Keratinocyte (primary cell): ENCODE measurements at regions not wholly inside any gene's neighbourhood (a gene's known extent, or its start where the extent isn't known, plus 50 kb on each side); places are given as distances from the start of the nearest gene placed in this dataset.

Source experiments
- DNase-seq: peaks from one replicate; pipeline ENCODE4 v3.0.0-alpha.2; 2011; ENCODE audit warnings: low read depth, missing footprints, low spot score
- FAIRE-seq: peaks from 2 replicates; lab custom pipeline; 2011; peaks lifted over from hg19 to GRCh38; lab: Jason Lieb, UNC
- H2AFZ ChIP-seq: 2 replicates; pipeline ENCODE4 v1.6.0; 2012; ENCODE audit warnings: low read length, control low read depth, inconsistent platforms; ENCODE audit not compliant: control insufficient read depth
- H3K27ac ChIP-seq: 2 replicates; pipeline ENCODE4 v1.5.1; 2011; ENCODE audit warnings: low read length; ENCODE audit not compliant: control insufficient read depth, insufficient read depth
- H3K27me3 ChIP-seq: 3 replicates; pipeline ENCODE4 v1.6.0; 2011; ENCODE audit warnings: low read length; ENCODE audit not compliant: control insufficient read depth, insufficient read depth; ENCODE audit errors: extremely low read depth
- H3K36me3 ChIP-seq, 2 experiments: 2 replicates in 1 of 2; 3 replicates in 1 of 2; pipeline ENCODE4 v1.5.1; 2011; ENCODE audit warnings: low read length in 2 of 2, mild to moderate bottlenecking in 1 of 2; ENCODE audit not compliant: control insufficient read depth in 2 of 2, insufficient read depth in 2 of 2; ENCODE audit errors: extremely low read depth in 1 of 2
- H3K4me1 ChIP-seq: 3 replicates; pipeline ENCODE4 v1.5.1; 2011; ENCODE audit warnings: low read length; ENCODE audit not compliant: control insufficient read depth, insufficient read depth; ENCODE audit errors: extremely low read depth
- H3K4me2 ChIP-seq: 3 replicates; pipeline ENCODE4 v1.6.0; 2011; ENCODE audit warnings: low read depth, low read length; ENCODE audit not compliant: control insufficient read depth, insufficient read depth; ENCODE audit errors: extremely low read depth
- H3K4me3 ChIP-seq, 3 experiments: fragments of 200-600 bp in 1 of 3; sonication (generic) in 1 of 3; 2 replicates in 2 of 3; 3 replicates in 1 of 3; pipeline ENCODE4 v1.5.1; 2011 to 2016; ENCODE audit warnings: low read length in 3 of 3, mild to moderate bottlenecking in 3 of 3, control low read depth in 2 of 3, inconsistent platforms in 1 of 3, low read depth in 1 of 3, mixed read lengths in 1 of 3, mixed run types in 1 of 3, moderate library complexity in 1 of 3; ENCODE audit not compliant: control insufficient read depth in 2 of 3, insufficient read depth in 2 of 3; ENCODE audit errors: extremely low read depth in 1 of 3
- H3K79me2 ChIP-seq: 2 replicates; pipeline ENCODE4 v1.6.0; 2012; ENCODE audit warnings: low read length; ENCODE audit not compliant: control insufficient read depth, insufficient read depth
- H3K9ac ChIP-seq: 3 replicates; pipeline ENCODE4 v1.6.0; 2011; ENCODE audit warnings: low read length; ENCODE audit not compliant: control insufficient read depth, insufficient read depth; ENCODE audit errors: extremely low read depth
- H3K9me1 ChIP-seq: 3 replicates; pipeline ENCODE4 v1.6.0; 2011; ENCODE audit warnings: low read length; ENCODE audit not compliant: control insufficient read depth, insufficient read depth; ENCODE audit errors: extremely low read depth
- H3K9me3 ChIP-seq: 2 replicates; pipeline ENCODE4 v1.5.1; 2012; ENCODE audit warnings: low read depth, low read length; ENCODE audit not compliant: control insufficient read depth
- H4K20me1 ChIP-seq: 3 replicates; pipeline ENCODE4 v1.6.0; 2011; ENCODE audit warnings: low read length; ENCODE audit not compliant: control insufficient read depth, insufficient read depth; ENCODE audit errors: extremely low read depth
- CTCF ChIP-seq, 3 experiments: IDR thresholded peaks in 1 of 3; conservative IDR thresholded peaks in 1 of 3; optimal IDR thresholded peaks in 1 of 3; 2 replicates in 2 of 3; 3 replicates in 1 of 3; pipeline versions ENCODE3 to v1.5.1; 2011; ENCODE audit warnings: low read length in 3 of 3, mild to moderate bottlenecking in 3 of 3, moderate library complexity in 2 of 3, control low read depth in 1 of 3, inconsistent platforms in 1 of 3; ENCODE audit not compliant: insufficient read depth in 2 of 3; ENCODE audit errors: extremely low read depth in 1 of 3
- EZH2 ChIP-seq: IDR thresholded peaks from one replicate; pipeline ENCODE4 v1.6.1; 2012; ENCODE audit warnings: inconsistent platforms, mild to moderate bottlenecking, low read length, moderate library complexity
- dilution Hi-C: fragments of 300-500 bp; cut with MboI; formaldehyde crosslinking; loops from one replicate; pipeline ENCODE4 v1.7.0; 2020; ENCODE audit warnings: low sequenced_read_pairs; ENCODE audit not compliant: extremely low pct_ligation_motif_present

- no peak for TF ChIP-seq CTCF (optimal IDR thresholded peaks at IDR 0.05 in 1 of 3, IDR thresholded peaks at IDR 0.05 in 1 of 3, conservative IDR thresholded peaks at IDR 0.05 in 1 of 3; ENCODE audit: extremely low read depth in 1 of 3, insufficient read depth in 2 of 3, low read length in 3 of 3)
- Histone ChIP-seq H4K20me1 (no peaks in the 10 kb centered on the region), H3K9me1 (no peaks in the 10 kb centered on the region), H3K79me2 (no peaks in the 10 kb centered on the region), H3K4me2 (no peak overlapping the region), H3K4me3 (no peak overlapping the region), H3K27me3 (no peaks in the 10 kb centered on the region), H3K9ac (no peak overlapping the region), H3K27ac (no peak overlapping the region), H3K9me3 (no peaks in the 10 kb centered on the region), H3K36me3 (no peaks in the 10 kb centered on the region), H3K4me1 (peaks cover 22% of the 10 kb centered on the region), H2AFZ (no peak overlapping the region)
- DNase-seq, result no peak
- dilution Hi-C loops, result no loop called here
- FAIRE-seq, result no peak
Measured at GRCh38 chr6:139567095-139567494, 192.6 kb upstream of the CITED2 start.

- Histone ChIP-seq H3K9ac (no peak overlapping the region), H3K36me3 (no peaks in the 10 kb centered on the region), H2AFZ (no peak overlapping the region), H3K4me3 (no peak overlapping the region), H3K4me2 (no peak overlapping the region), H3K79me2 (no peaks in the 10 kb centered on the region), H3K4me1 (peaks cover 22% of the 10 kb centered on the region), H3K9me3 (no peaks in the 10 kb centered on the region), H3K27me3 (no peaks in the 10 kb centered on the region), H3K9me1 (no peaks in the 10 kb centered on the region), H4K20me1 (no peaks in the 10 kb centered on the region), H3K27ac (no peak overlapping the region)
- no peak for DNase-seq
- no peak for FAIRE-seq
- no peak for TF ChIP-seq CTCF (optimal IDR thresholded peaks at IDR 0.05 in 1 of 3, IDR thresholded peaks at IDR 0.05 in 1 of 3, conservative IDR thresholded peaks at IDR 0.05 in 1 of 3; ENCODE audit: extremely low read depth in 1 of 3, insufficient read depth in 2 of 3, low read length in 3 of 3)
- TF ChIP-seq EZH2, result no peak
- dilution Hi-C loops, result no loop called here
Measured at GRCh38 chr6:139565591-139565990, 191.1 kb upstream of the CITED2 start.
